Erythroblast (primary cell): ENCODE measurements at regions not wholly inside any gene's neighbourhood (a gene's known extent, or its start where the extent isn't known, plus 50 kb on each side); places are given as distances from the start of the nearest gene placed in this dataset.

ENCODE experiments used
- GATA1 ChIP-seq: IDR thresholded peaks from 2 replicates; pipeline ENCODE4 v1.6.1; 2011; ENCODE audit warnings: low read depth, mild to moderate bottlenecking, control low read depth, low read length, moderate library complexity
- POLR2A ChIP-seq: IDR thresholded peaks from 2 replicates; pipeline ENCODE4 v1.6.1; 2011; ENCODE audit warnings: mild to moderate bottlenecking, low read length

DNA sequence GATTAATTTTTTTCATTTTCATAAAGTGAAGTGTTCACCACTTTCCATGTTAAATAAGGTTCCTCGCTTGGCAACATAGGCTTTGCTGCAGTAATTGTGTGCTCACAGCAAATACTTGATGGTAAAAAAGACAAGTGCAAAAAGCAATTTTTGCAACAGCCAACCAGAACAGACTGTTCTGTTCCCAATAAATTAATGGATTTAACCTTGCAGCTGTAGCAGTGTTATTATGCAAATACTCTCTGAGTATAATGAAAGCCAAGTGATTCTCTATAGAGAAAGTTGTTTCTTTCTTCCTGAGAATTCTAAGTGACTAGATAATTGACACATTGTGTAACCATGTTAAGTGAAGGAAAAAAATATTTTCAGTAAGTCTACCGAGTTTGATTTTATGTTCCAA lies 183.7 kb upstream of the NAALADL2 start:
- TF ChIP-seq POLR2A (no peak), GATA1 (no peak)
